Vagina (tissue), 2 donors: ENCODE measurements at regions not wholly inside any gene's neighbourhood (a gene's known extent, or its start where the extent isn't known, plus 50 kb on each side); places are given as distances from the start of the nearest gene placed in this dataset.

Source experiments
- DNase-seq, 2 donors: peaks; one replicate each; pipeline ENCODE4 v3.0.0-alpha.2; 2017; ENCODE audit errors: extremely low spot score in 2 of 2
- H3K27ac ChIP-seq: fragments of 200-600 bp; sonication (generic); one replicate; pipeline ENCODE4 v1.5.1; 2019
- H3K27me3 ChIP-seq: fragments of 200-600 bp; sonication (generic); one replicate; pipeline ENCODE4 v1.5.1; 2019
- H3K36me3 ChIP-seq, 2 donors: fragments of 200-600 bp; sonication (generic); one replicate each; pipeline ENCODE4 v1.5.1; 2017 to 2019
- H3K4me1 ChIP-seq: fragments of 200-600 bp; sonication (generic); one replicate; pipeline ENCODE4 v1.5.1; 2019
- H3K4me3 ChIP-seq, 2 donors: fragments of 200-600 bp; sonication (generic); 1 replicate in 1 of 2; 2 replicates in 1 of 2; pipeline ENCODE4 v1.5.1; 2016 to 2019
- H3K9me3 ChIP-seq: fragments of 200-600 bp; sonication (generic); one replicate; pipeline ENCODE4 v1.5.1; 2019
- POLR2A ChIP-seq, 2 donors: fragments of 450-650 bp; IDR thresholded peaks; one replicate each; pipeline ENCODE4 v1.6.1; 2017; ENCODE audit warnings: antibody characterized with exemption in 2 of 2, mild to moderate bottlenecking in 2 of 2, moderate library complexity in 2 of 2
- POLR2AphosphoS5 ChIP-seq, 2 donors: sonication (generic); formaldehyde crosslinking; IDR thresholded peaks; one replicate each; pipeline ENCODE4 v1.9.0; 2017; ENCODE audit warnings: antibody characterized with exemption in 2 of 2, mild to moderate bottlenecking in 2 of 2, low read depth in 1 of 2; ENCODE audit not compliant: insufficient read depth in 1 of 2
- intact Hi-C: fragments of 100-400 bp; cut with DNase I; formaldehyde crosslinking; loops from one replicate; pipeline ENCODE4 v1.15.1; 2023
- TF ChIP-seq, protein P1 (sequence below), 3 experiments: fragments of 450-650 bp in 2 of 3; fragments of 200-600 bp in 1 of 3; sonication (generic) in 1 of 3; IDR thresholded peaks; one replicate each; pipeline ENCODE4 v1.5.1; 2017 to 2019; ENCODE audit warnings: antibody characterized with exemption in 3 of 3, mild to moderate bottlenecking in 2 of 3, moderate library complexity in 2 of 3

DNA sequence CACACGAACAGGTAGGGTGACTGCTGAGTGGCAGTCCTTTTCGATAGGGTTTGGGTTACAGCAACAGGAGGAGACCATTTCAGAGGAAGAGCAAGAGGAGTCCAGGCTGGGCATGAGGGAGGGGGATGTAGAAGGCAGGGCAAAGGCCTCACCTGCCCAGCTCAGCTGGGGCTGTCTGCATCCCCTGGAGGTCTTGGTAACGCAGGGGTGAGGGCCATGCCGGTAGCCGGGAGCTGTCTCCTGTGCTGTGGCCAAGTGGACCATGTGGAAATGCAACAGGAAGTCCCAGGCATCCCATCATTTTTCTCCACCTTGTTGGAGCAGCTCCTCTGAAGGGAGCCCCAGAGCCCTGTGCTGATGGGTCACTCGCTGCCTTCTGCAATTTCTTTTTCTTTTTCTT is 105.4 kb upstream of the C1orf174 start:
- intact Hi-C loops, result no loop called here
- DNase-seq, result no peak

DNA sequence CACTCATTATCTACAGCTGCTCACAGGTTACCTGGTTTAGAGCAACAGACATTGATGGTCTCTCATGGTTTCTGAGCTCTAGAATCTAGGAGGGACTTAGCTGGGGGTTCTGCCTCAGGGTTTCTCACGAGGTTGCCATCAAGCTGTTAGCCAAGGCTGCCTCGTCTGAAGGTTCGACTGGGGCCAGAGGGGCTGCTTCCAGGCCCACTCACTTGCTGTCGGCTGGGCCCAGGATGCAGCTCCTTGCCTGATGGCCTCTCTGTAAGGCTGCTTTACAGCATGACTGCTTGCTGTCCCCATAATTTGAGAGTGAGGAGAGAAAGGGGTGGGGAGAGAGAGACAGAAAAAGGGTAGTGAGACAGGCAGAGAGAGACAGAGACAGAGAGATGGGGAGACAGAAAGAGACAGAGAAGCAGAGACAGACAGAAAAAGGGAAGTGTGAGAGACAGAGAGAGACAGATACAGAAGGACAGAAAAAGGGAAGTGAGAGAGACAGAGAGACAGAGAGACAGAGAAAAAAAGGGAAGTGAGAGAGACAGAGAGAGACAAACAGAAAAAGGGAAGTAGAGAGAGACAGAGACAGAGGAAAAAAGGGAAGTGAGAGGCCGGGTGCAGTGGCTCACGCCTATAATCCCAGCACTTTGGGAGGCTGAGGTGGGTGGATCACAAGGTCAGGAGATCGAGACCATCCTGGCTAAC is 106.8 kb upstream of the C1orf174 start:
- peak in 1 of 2 donors; percentile 37 for DNase-seq

More for the DNA sequence above, 105.4 kb upstream of the C1orf174 start:
- no peaks in the 10 kb centered on the region for H3K9me3 ChIP-seq
- H3K4me3 ChIP-seq, result no peak overlapping the region
- no peaks in the 10 kb centered on the region for H3K4me1 ChIP-seq
- H3K36me3 ChIP-seq, result no peaks in the 10 kb centered on the region
- no peaks in the 10 kb centered on the region for H3K27me3 ChIP-seq
- TF ChIP-seq, protein P1, sequence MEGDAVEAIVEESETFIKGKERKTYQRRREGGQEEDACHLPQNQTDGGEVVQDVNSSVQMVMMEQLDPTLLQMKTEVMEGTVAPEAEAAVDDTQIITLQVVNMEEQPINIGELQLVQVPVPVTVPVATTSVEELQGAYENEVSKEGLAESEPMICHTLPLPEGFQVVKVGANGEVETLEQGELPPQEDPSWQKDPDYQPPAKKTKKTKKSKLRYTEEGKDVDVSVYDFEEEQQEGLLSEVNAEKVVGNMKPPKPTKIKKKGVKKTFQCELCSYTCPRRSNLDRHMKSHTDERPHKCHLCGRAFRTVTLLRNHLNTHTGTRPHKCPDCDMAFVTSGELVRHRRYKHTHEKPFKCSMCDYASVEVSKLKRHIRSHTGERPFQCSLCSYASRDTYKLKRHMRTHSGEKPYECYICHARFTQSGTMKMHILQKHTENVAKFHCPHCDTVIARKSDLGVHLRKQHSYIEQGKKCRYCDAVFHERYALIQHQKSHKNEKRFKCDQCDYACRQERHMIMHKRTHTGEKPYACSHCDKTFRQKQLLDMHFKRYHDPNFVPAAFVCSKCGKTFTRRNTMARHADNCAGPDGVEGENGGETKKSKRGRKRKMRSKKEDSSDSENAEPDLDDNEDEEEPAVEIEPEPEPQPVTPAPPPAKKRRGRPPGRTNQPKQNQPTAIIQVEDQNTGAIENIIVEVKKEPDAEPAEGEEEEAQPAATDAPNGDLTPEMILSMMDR (IDR thresholded peaks at IDR 0.05), result no peak
- TF ChIP-seq POLR2A (IDR thresholded peaks at IDR 0.05), result no peak
- no peak for TF ChIP-seq POLR2AphosphoS5 (IDR thresholded peaks at IDR 0.05; ENCODE audit: insufficient read depth in 1 of 2, low read depth in 1 of 2)
- no peak overlapping the region for H3K27ac ChIP-seq

DNA sequence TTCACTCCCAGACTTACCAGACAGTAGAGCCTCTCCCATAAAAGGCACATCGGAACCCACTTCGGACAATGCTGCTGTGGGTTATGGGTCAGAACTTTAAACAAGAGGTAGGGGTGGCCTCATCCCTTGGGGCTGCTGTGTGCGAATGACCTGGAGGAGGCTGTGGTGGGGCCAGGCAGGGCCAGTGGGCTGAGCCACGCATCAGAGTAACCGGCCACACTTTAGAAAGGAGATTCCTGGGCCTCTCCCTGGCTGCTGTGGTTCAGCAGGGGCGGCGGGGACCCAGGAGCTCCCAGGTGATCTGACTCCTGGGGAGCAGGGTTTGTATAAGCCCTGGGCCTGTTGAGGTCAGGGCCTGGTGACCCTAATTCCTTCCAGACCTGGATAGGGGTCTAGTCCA is 110.2 kb upstream of the C1orf174 start:
- intact Hi-C loops, result no loop called here
- DNase-seq, result no peak

More for the DNA sequence above, 106.8 kb upstream of the C1orf174 start:
- Histone ChIP-seq H3K9me3 (no peaks in the 10 kb centered on the region), H3K4me3 (no peak overlapping the region), H3K27me3 (no peaks in the 10 kb centered on the region), H3K27ac (no peak overlapping the region), H3K4me1 (no peaks in the 10 kb centered on the region), H3K36me3 (no peaks in the 10 kb centered on the region)
- intact Hi-C loops, result no loop called here
- TF ChIP-seq POLR2A (IDR thresholded peaks at IDR 0.05) (no peak), POLR2AphosphoS5 (IDR thresholded peaks at IDR 0.05; ENCODE audit: insufficient read depth in 1 of 2, low read depth in 1 of 2) (no peak)
- TF ChIP-seq, protein P1 (IDR thresholded peaks at IDR 0.05), result no peak

DNA sequence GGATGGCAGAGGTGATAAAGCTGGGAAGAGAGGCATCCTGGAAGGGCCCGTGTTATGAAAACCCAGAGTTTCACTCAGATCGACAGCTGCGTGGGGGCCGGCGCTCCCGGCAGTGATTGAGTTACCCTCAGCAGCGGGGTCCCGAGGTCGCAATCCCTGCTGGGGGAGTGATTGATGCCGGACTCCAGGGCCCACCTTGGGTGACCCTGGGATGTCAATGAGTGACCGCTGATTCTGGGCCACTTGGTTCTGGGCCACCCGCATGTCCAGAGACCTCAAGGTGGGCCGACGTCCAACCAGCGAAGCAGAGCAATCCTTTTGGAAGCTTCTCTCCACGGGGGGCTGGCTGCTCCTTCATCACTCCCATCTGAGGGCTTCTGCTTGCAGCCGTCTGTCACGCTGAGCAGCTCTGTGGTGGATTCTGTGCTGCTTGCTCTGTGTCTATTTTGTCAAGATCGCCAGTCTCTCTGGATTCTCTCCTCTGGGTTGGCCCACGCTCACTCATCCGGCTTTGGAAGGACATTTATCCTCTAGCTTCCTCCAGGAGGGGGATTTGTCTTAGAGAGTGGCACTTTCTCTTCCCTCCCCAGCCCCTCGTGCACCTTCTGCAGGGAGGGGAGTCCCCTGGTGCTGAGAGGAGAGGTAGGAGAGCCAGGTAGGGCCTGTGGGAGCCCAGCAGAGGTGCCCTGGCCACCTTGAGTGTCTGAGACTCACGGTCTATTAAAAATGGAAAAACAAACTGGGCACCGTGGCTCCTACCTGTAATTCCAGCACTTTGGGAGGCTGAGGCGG is 110.9 kb upstream of the C1orf174 start:
- Histone ChIP-seq H3K4me3 (no peak overlapping the region), H3K4me1 (no peaks in the 10 kb centered on the region), H3K27me3 (no peaks in the 10 kb centered on the region), H3K36me3 (no peaks in the 10 kb centered on the region), H3K27ac (no peak overlapping the region), H3K9me3 (no peaks in the 10 kb centered on the region)
- no peak for DNase-seq
- intact Hi-C loops, result no loop called here
- TF ChIP-seq POLR2A (IDR thresholded peaks at IDR 0.05), result no peak
- TF ChIP-seq POLR2AphosphoS5 (IDR thresholded peaks at IDR 0.05; ENCODE audit: insufficient read depth in 1 of 2, low read depth in 1 of 2), result no peak
- TF ChIP-seq, protein P1 (IDR thresholded peaks at IDR 0.05), result no peak

More for the DNA sequence above, 110.2 kb upstream of the C1orf174 start:
- Histone ChIP-seq H3K4me1 (no peaks in the 10 kb centered on the region), H3K27ac (no peak overlapping the region), H3K9me3 (no peaks in the 10 kb centered on the region), H3K4me3 (no peak overlapping the region), H3K36me3 (no peaks in the 10 kb centered on the region), H3K27me3 (no peaks in the 10 kb centered on the region)
- TF ChIP-seq POLR2AphosphoS5 (IDR thresholded peaks at IDR 0.05; ENCODE audit: insufficient read depth in 1 of 2, low read depth in 1 of 2) (no peak), POLR2A (IDR thresholded peaks at IDR 0.05) (no peak)
- TF ChIP-seq, protein P1 (IDR thresholded peaks at IDR 0.05), result no peak
